ENCODE measurements at regions not wholly inside any gene's neighbourhood (a gene's known extent, or its start where the extent isn't known, plus 50 kb on each side); places are given as distances from the start of the nearest gene placed in this dataset.
"Not testable (repeated sequence)": the region's sequence is repeated elsewhere in the genome, so short reads cannot be mapped to it uniquely, and the experiment has no call there.

DNA sequence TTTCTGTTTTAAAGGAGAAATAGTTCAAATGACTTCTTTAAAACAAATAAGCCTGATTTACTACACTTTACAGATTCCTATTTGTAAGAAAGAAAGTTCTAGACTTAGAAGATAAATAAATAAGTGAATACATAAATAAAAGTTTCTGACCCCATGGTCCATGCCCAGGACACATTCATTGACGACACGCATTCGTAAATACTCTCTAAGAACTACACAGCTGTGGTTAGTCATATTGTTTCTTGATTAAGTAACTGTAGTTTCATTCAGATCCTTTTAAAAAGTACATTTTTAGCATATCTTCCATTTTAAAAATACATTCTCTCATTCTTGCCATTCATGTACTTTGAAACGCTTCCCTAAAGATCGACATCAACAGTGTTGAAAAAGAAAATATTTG is 497.4 kb downstream of the SETD4 start:
- DNase-seq = no peak
- H3K9me3 ChIP-seq = no peaks in the 10 kb centered on the region
- H3K4me1 ChIP-seq = no peaks in the 10 kb centered on the region
- no peaks in the 10 kb centered on the region for H3K27me3 ChIP-seq
- no peak for TF ChIP-seq POLR2A (IDR thresholded peaks at IDR 0.05)
- TF ChIP-seq, protein P1, sequence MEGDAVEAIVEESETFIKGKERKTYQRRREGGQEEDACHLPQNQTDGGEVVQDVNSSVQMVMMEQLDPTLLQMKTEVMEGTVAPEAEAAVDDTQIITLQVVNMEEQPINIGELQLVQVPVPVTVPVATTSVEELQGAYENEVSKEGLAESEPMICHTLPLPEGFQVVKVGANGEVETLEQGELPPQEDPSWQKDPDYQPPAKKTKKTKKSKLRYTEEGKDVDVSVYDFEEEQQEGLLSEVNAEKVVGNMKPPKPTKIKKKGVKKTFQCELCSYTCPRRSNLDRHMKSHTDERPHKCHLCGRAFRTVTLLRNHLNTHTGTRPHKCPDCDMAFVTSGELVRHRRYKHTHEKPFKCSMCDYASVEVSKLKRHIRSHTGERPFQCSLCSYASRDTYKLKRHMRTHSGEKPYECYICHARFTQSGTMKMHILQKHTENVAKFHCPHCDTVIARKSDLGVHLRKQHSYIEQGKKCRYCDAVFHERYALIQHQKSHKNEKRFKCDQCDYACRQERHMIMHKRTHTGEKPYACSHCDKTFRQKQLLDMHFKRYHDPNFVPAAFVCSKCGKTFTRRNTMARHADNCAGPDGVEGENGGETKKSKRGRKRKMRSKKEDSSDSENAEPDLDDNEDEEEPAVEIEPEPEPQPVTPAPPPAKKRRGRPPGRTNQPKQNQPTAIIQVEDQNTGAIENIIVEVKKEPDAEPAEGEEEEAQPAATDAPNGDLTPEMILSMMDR (IDR thresholded peaks at IDR 0.05) = no peak
- no peaks in the 10 kb centered on the region for H3K36me3 ChIP-seq
- intact Hi-C loops (cut with DNase I) = no loop called here
- no peak overlapping the region for H3K27ac ChIP-seq
- no peak overlapping the region for H3K4me3 ChIP-seq (replicated peaks in 1 of 3)
- 71 to 96% methylated on average over 5 of the region's 5 CpGs for WGBS, 2 donors

DNA sequence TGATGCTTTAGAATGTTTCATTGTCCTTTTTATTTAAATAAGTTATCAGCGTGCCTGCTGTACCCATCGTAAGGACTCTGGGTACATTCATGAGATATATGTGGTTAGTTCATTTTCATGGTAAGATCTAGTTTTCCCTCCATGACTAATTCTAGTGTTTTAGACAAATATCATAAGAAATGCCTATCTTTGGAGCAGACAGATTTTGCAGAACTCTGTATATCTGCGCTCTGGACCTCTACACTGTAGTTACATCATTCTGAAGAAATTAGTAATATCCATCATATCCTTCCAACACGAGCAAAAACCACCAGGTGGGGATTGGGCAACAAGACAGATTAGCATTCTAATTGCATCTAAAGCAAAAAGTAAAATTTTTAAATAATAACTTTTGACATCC is 499.2 kb downstream of the SETD4 start:
- no peak overlapping the region for H3K4me3 ChIP-seq (replicated peaks in 1 of 3)
- no peaks in the 10 kb centered on the region for H3K9me3 ChIP-seq
- no peaks in the 10 kb centered on the region for H3K36me3 ChIP-seq
- no peak overlapping the region for H3K27ac ChIP-seq
- no peaks in the 10 kb centered on the region for H3K27me3 ChIP-seq
- intact Hi-C loops (cut with DNase I) = no loop called here
- 77 to 95% methylated on average over 4 of the region's 4 CpGs for WGBS, 2 donors
- H3K4me1 ChIP-seq = no peaks in the 10 kb centered on the region
- no peak for DNase-seq
- TF ChIP-seq, protein P1 (IDR thresholded peaks at IDR 0.05) = no peak
- no peak for TF ChIP-seq POLR2A (IDR thresholded peaks at IDR 0.05)

DNA sequence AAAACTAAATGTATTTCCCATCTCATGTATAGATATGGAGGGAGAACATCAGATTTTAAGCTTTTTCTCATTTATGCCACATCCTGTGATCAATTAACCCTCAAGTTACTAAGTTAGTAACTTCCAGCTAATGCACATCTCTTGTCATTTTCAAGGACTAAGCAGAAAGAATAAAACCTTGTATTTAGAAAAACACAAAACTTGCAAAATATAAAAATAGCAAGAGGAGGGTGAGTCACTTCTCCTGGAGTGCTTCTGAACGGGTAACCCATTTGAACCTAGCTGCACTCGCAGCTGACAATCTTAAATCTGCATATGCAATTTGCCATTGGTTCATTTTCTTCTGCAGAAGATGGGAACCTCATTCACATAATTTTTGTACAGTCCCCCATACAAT is 500.5 kb downstream of the SETD4 start:
- H3K4me1 ChIP-seq = no peaks in the 10 kb centered on the region
- no peak for TF ChIP-seq POLR2A (IDR thresholded peaks at IDR 0.05)
- TF ChIP-seq, protein P1 (IDR thresholded peaks at IDR 0.05) = no peak
- 58 to 70% methylated on average over 2 of the region's 2 CpGs for WGBS, 2 donors
- H3K27me3 ChIP-seq = no peaks in the 10 kb centered on the region
- H3K27ac ChIP-seq = no peak overlapping the region
- intact Hi-C loops (cut with DNase I) = no loop called here
- no peaks in the 10 kb centered on the region for H3K36me3 ChIP-seq
- no peak overlapping the region for H3K4me3 ChIP-seq (replicated peaks in 1 of 3)
- no peak for DNase-seq
- H3K9me3 ChIP-seq = no peaks in the 10 kb centered on the region

DNA sequence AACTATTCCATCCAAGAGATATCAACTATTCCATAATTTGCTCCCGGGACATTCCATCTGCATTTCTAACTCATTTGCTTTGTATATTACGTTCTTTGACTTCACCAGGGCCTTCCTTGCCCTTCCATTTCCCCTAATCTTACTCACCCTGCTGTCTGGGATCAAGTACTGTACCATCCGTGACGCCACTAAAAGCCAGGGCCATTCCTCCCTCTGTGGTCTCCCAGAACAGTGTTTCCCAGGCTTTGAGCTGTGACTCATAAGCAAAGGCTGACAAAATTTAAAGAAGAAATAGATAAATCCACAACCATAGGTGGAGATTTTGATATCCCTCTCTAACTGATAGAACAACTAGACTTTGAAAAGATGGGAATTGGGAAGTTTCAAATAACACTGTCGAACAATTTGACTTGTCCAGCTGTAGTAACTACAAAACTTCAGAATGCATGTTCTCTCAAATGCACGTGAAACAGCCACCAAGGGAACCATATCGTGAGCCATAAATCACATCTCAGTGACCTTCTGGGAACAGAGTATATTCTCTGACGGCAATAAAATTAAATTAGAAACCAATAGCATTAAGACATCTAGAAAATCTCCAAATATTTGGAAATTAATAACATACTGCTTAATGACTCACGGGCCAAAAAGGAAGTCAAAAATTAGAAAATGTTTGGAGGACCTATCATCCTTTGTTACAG is 501.0 kb downstream of the SETD4 start:
- DNase-seq = no peak
- Histone ChIP-seq H3K4me3 (replicated peaks in 1 of 3) (no peak overlapping the region), H3K4me1 (no peaks in the 10 kb centered on the region), H3K27ac (no peak overlapping the region), H3K27me3 (no peaks in the 10 kb centered on the region), H3K36me3 (no peaks in the 10 kb centered on the region), H3K9me3 (no peaks in the 10 kb centered on the region)
- no peak for TF ChIP-seq POLR2A (IDR thresholded peaks at IDR 0.05)
- TF ChIP-seq, protein P1 (IDR thresholded peaks at IDR 0.05) = no peak
- WGBS, 2 donors = 86 to 88% methylated on average over 9 of the region's 9 CpGs
- intact Hi-C loops (cut with DNase I) = no loop called here

DNA sequence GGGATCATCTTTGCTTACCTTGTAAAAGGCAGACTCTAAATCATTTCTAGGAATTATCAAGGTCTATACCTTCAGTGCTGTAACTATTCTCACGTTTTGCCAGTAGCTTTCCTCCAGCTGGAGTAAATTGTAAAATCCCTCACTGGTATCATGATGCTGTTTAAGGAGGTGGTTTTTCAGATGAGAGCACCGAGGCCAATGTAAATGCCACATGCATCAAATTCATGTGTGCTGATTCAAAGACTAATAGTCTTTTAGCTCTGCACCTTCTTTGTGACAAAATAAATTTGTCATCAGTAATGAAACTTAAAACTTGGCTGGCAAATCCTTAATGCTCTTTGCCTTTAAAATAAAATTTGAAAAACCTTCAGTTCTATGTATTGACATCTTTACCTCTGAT is 503.8 kb downstream of the SETD4 start:
- no peak overlapping the region for H3K4me3 ChIP-seq (replicated peaks in 1 of 3)
- H3K9me3 ChIP-seq = no peaks in the 10 kb centered on the region
- H3K36me3 ChIP-seq = no peaks in the 10 kb centered on the region
- no peak overlapping the region for H3K27ac ChIP-seq
- H3K27me3 ChIP-seq = no peaks in the 10 kb centered on the region
- DNase-seq = no peak
- intact Hi-C loops (cut with DNase I) = no loop called here
- no peaks in the 10 kb centered on the region for H3K4me1 ChIP-seq
- WGBS, 2 donors = 54 to 91% methylated on average over 2 of the region's 2 CpGs
- TF ChIP-seq, protein P1 (IDR thresholded peaks at IDR 0.05) = no peak
- no peak for TF ChIP-seq POLR2A (IDR thresholded peaks at IDR 0.05)

DNA sequence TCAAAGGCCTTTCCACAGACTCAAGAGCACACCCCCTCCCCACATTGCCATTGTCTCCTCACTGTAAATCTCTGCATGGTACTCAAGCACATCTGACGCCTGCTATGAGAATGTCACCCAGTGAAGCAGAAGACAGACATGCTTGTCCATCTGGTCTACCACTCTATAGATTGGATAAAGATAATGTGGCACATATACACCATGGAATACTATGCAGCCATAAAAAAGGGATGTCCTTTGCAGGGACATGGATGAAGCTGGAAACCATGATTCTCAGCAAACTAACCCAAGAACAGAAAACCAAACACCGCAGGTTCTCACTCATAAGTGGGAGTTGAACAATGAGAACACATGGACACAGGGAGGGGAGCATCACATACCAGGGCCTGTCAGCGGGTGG is 503.4 kb upstream of the RUNX1 start:
- 96 to 97% methylated on average over 3 of the region's 3 CpGs for WGBS, 2 donors

More for the DNA sequence above, 503.4 kb upstream of the RUNX1 start:
- H3K4me3 ChIP-seq (replicated peaks in 1 of 3); intact Hi-C loops (cut with DNase I); H3K9me3 ChIP-seq; H3K36me3 ChIP-seq; H3K27me3 ChIP-seq; H3K27ac ChIP-seq; H3K4me1 ChIP-seq; DNase-seq: not testable (repeated sequence)

Measured in thyroid gland (tissue), 4 donors.